K562 (cell line): ENCODE measurements at regions not wholly inside any gene's neighbourhood (a gene's known extent, or its start where the extent isn't known, plus 50 kb on each side); places are given as distances from the start of the nearest gene placed in this dataset.

Source experiments
- ATAC-seq: fragments of 200-7000 bp; cut with Tn5 transposase; 3 replicates; pipeline ENCODE4 v1.9.1; 2020; ENCODE audit warnings: moderate library complexity
- BruUV-seq: library from RNA; stranded (reverse); fragments of 400-500 nt; replicated peaks from 2 replicates; lab custom pipeline; 2021; lab: Mats Ljungman, UMichigan
- CTCF ChIA-PET: fragments of 300-600 bp; formaldehyde crosslinking; extraction: SDS; loops from one replicate; lab custom pipeline; 2021; ENCODE audit warnings: low intra/inter-chr PET ratio; lab: Yijun Ruan, JAX
- POLR2A ChIA-PET: fragments of 300-600, 350-650 bp; sonication (Branson Sonifier 250); formaldehyde crosslinking; extraction: SDS; loops from one replicate; lab custom pipeline; 2021; ENCODE audit warnings: antibody characterized with exemption, inconsistent platforms; lab: Yijun Ruan, JAX
- DNase-seq, 4 experiments: peaks; one replicate each; pipeline versions ENCODE4 v3.0.0 to v3.0.0-alpha.2; 2011 to 2018; ENCODE audit warnings: low spot score in 3 of 4, mixed read lengths in 3 of 4; ENCODE audit errors: extremely low read depth in 1 of 4
- FAIRE-seq: peaks from 2 replicates; lab custom pipeline; 2011; peaks lifted over from hg19 to GRCh38; lab: Jason Lieb, UNC
- H2AFZ ChIP-seq: 2 replicates; pipeline ENCODE4 v1.6.0; 2011; ENCODE audit warnings: low read depth, low read length, control low read depth, inconsistent platforms
- H3K27ac ChIP-seq: fragments of 200-600 bp; 3 replicates; pipeline ENCODE4 v1.8.0; 2011; ENCODE audit warnings: low read depth, mild to moderate bottlenecking, control low read depth, inconsistent platforms, low read length, moderate library complexity, mixed read lengths; ENCODE audit errors: extremely low read depth
- H3K27me3 ChIP-seq, 2 experiments: fragments of 300-600 bp in 1 of 2; 2 replicates in 1 of 2; 3 replicates in 1 of 2; pipeline versions ENCODE4 v1.6.0 to v1.8.0; 2011; ENCODE audit warnings: inconsistent platforms in 2 of 2, low read length in 2 of 2, mild to moderate bottlenecking in 1 of 2, mixed read lengths in 1 of 2, moderate library complexity in 1 of 2; ENCODE audit not compliant: control insufficient read depth in 2 of 2, insufficient read depth in 2 of 2
- H3K36me3 ChIP-seq: fragments of 300-600 bp; 3 replicates; pipeline ENCODE4 v1.8.0; 2011; ENCODE audit warnings: mild to moderate bottlenecking, low read length, inconsistent platforms; ENCODE audit not compliant: control insufficient read depth, insufficient read depth
- H3K4me1 ChIP-seq, 2 experiments: fragments of 200-600 bp in 1 of 2; replicated peaks in 1 of 2; 2 replicates in 1 of 2; 3 replicates in 1 of 2; pipeline versions ENCODE4 v1.5.1 to v1.8.0; 2011; ENCODE audit warnings: inconsistent platforms in 2 of 2, low read length in 2 of 2, mild to moderate bottlenecking in 1 of 2, mixed read lengths in 1 of 2, moderate library complexity in 1 of 2; ENCODE audit not compliant: control insufficient read depth in 2 of 2, insufficient read depth in 2 of 2
- H3K4me2 ChIP-seq: 2 replicates; pipeline ENCODE4 v1.6.1; 2011; ENCODE audit warnings: low read length, control low read depth, inconsistent platforms, mixed read lengths; ENCODE audit not compliant: insufficient read depth
- H3K4me3 ChIP-seq: fragments of 200-600 bp; sonication (generic), shearing (Covaris generic); 2 replicates; pipeline ENCODE4 v1.5.1; 2016; ENCODE audit warnings: control low read depth, inconsistent platforms
- H3K79me2 ChIP-seq: fragments of 200-600 bp; 3 replicates; pipeline ENCODE4 v1.8.0; 2011; ENCODE audit warnings: low read length, inconsistent platforms; ENCODE audit not compliant: control insufficient read depth, insufficient read depth
- H3K9ac ChIP-seq, 2 experiments: 2 replicates each; pipeline versions ENCODE4 v1.6.0 to v1.6.1; 2011; ENCODE audit warnings: low read depth in 2 of 2, low read length in 2 of 2, control low read depth in 1 of 2, inconsistent platforms in 1 of 2, mild to moderate bottlenecking in 1 of 2, mixed read lengths in 1 of 2; ENCODE audit not compliant: insufficient read depth in 1 of 2
- H3K9me1 ChIP-seq: one replicate; pipeline ENCODE4 v1.6.0; 2011; ENCODE audit warnings: inconsistent platforms, mild to moderate bottlenecking, low read length, moderate library complexity; ENCODE audit not compliant: control insufficient read depth, insufficient read depth
- H3K9me3 ChIP-seq: replicated peaks from 2 replicates; pipeline ENCODE4 v1.5.1; 2011; ENCODE audit warnings: low read depth, low read length, inconsistent platforms; ENCODE audit not compliant: control insufficient read depth, insufficient read depth
- H4K20me1 ChIP-seq: replicated peaks from 2 replicates; pipeline ENCODE4 v1.6.1; 2011; ENCODE audit warnings: low read length, inconsistent platforms, mixed read lengths; ENCODE audit not compliant: control insufficient read depth, insufficient read depth
- ADNP ChIP-seq: fragments of 200-800 bp; sonication (Bioruptor generic); IDR thresholded peaks from 2 replicates; pipeline ENCODE4 v1.6.1; 2016; ENCODE audit warnings: missing genetic modification characterization, missing compliant biosample characterization
- ARNT ChIP-seq, 2 experiments: fragments of 450-650 bp; IDR thresholded peaks; 2 replicates each; pipeline ENCODE4 v1.6.1; 2016; ENCODE audit warnings: mild to moderate bottlenecking in 1 of 2
- ATF1 ChIP-seq, 2 experiments: fragments of 450-650 bp in 1 of 2; IDR thresholded peaks; 2 replicates each; pipeline ENCODE4 v1.6.1; 2016; ENCODE audit warnings: missing compliant biosample characterization in 1 of 2, missing genetic modification characterization in 1 of 2
- BCOR ChIP-seq: fragments of 450-650 bp; IDR thresholded peaks from 2 replicates; pipeline ENCODE4 v1.6.1; 2016
- BRD4 ChIP-seq: fragments of 200-600 bp; sonication (generic); IDR thresholded peaks from 2 replicates; pipeline ENCODE4 v1.6.1; 2017; ENCODE audit warnings: inconsistent platforms
- CBX1 ChIP-seq: sonication (generic); IDR thresholded peaks from 2 replicates; pipeline ENCODE4 v1.6.1; 2016; ENCODE audit warnings: antibody characterized with exemption, low read depth, mild to moderate bottlenecking
- CBX3 ChIP-seq, 2 experiments: IDR thresholded peaks; 1 replicate in 1 of 2; 2 replicates in 1 of 2; pipeline ENCODE4 v1.6.1; 2012; ENCODE audit warnings: inconsistent platforms in 2 of 2, low read length in 2 of 2, borderline replicate concordance in 1 of 2, control low read depth in 1 of 2
- CEBPB ChIP-seq: fragments of 450-650 bp; IDR thresholded peaks from 2 replicates; pipeline ENCODE4 v1.6.1; 2016; ENCODE audit warnings: missing genetic modification characterization, missing compliant biosample characterization
- CEBPG ChIP-seq, 3 experiments: fragments of 200-800 bp in 1 of 3; sonication (Bioruptor generic) in 1 of 3; sonication (generic) in 1 of 3; formaldehyde crosslinking in 1 of 3; IDR thresholded peaks in 2 of 3; conservative IDR thresholded peaks in 1 of 3; 2 replicates each; pipeline versions ENCODE4 v1.6.1 to v1.8.0; 2016 to 2022; ENCODE audit warnings: missing compliant biosample characterization in 2 of 3, missing genetic modification characterization in 2 of 3, mild to moderate bottlenecking in 1 of 3, missing genetic modification reagents in 1 of 3
- CHD4 ChIP-seq: fragments of 200-600 bp; sonication (generic); IDR thresholded peaks from 3 replicates; pipeline ENCODE4 v1.6.1; 2012; ENCODE audit warnings: low read depth, mild to moderate bottlenecking, mixed read lengths, low read length, inconsistent platforms; ENCODE audit not compliant: insufficient read depth, insufficient replicate concordance, poor library complexity, severe bottlenecking
- DPF2 ChIP-seq: fragments of 450-650 bp; IDR thresholded peaks from 2 replicates; pipeline ENCODE4 v1.6.1; 2016
- FOSL1 ChIP-seq: fragments of 200-800 bp; sonication (Bioruptor generic); conservative IDR thresholded peaks from 2 replicates; pipeline ENCODE4 v1.6.1; 2016; ENCODE audit warnings: missing genetic modification characterization, missing compliant biosample characterization
- HDAC2 ChIP-seq: fragments of 450-650 bp; IDR thresholded peaks from 2 replicates; pipeline ENCODE4 v1.6.1; 2016; ENCODE audit warnings: mild to moderate bottlenecking
- KDM1A ChIP-seq, 2 experiments: fragments of 450-650 bp; IDR thresholded peaks; 2 replicates each; pipeline ENCODE4 v1.6.1; 2016; ENCODE audit warnings: mild to moderate bottlenecking in 2 of 2
- NBN ChIP-seq: fragments of 450-650 bp; IDR thresholded peaks from 2 replicates; pipeline ENCODE4 v1.6.1; 2016; ENCODE audit warnings: low read depth, mild to moderate bottlenecking
- RBM25 ChIP-seq: fragments of 200-400 bp; formaldehyde crosslinking; IDR thresholded peaks from 2 replicates; pipeline ENCODE4 v1.6.1; 2018; ENCODE audit warnings: low read length, low read depth, moderate library complexity; ENCODE audit not compliant: severe bottlenecking
- RCOR1 ChIP-seq, 2 experiments: IDR thresholded peaks; 2 replicates each; pipeline ENCODE4 v1.6.1; 2012; ENCODE audit warnings: low read depth in 2 of 2, low read length in 2 of 2, borderline replicate concordance in 1 of 2, improper control_type of control experiment in 1 of 2
- SMARCA5 ChIP-seq: fragments of 450-650 bp; IDR thresholded peaks from 2 replicates; pipeline ENCODE4 v1.6.1; 2016
- TARDBP ChIP-seq: fragments of 450-650 bp; IDR thresholded peaks from 2 replicates; pipeline ENCODE4 v1.6.1; 2016
- ZC3H8 ChIP-seq: fragments of 450-650 bp; IDR thresholded peaks from 2 replicates; pipeline ENCODE4 v1.6.1; 2017
- ZNF24 ChIP-seq: fragments of 450-650 bp; IDR thresholded peaks from 2 replicates; pipeline ENCODE4 v1.6.1; 2016
- WGBS: fragments of 100-300 bp; shearing (Covaris generic); methylation state at CpG from one replicate; pipeline ENCODE4 v1.1.6; 2016; ENCODE audit warnings: low coverage, mixed read lengths; ENCODE audit not compliant: insufficient coverage; ENCODE audit errors: missing lambda C conversion rate; 5-methylcytosine and 5-hydroxymethylcytosine counted together
- in situ Hi-C: fragments of 300-500 bp; cut with MboI; formaldehyde crosslinking; loops from 4 replicates; pipeline ENCODE4 v1.15.0; 2018; ENCODE audit warnings: inconsistent platforms, mixed read lengths
- intact Hi-C: fragments of 100-400 bp; cut with micrococcal nuclease; formaldehyde crosslinking; loops from 2 replicates; pipeline ENCODE4 v1.14.2; 2022
- TF ChIP-seq, protein P1 (sequence below): IDR thresholded peaks from 2 replicates; pipeline ENCODE4 v1.6.1; 2014; ENCODE audit warnings: antibody characterized with exemption
- TF ChIP-seq, protein P2 (sequence below): fragments of 450-650 bp; conservative IDR thresholded peaks from 2 replicates; pipeline ENCODE4 v1.6.1; 2016; ENCODE audit warnings: missing genetic modification characterization, low read depth, mild to moderate bottlenecking, missing compliant biosample characterization, moderate library complexity

DNA sequence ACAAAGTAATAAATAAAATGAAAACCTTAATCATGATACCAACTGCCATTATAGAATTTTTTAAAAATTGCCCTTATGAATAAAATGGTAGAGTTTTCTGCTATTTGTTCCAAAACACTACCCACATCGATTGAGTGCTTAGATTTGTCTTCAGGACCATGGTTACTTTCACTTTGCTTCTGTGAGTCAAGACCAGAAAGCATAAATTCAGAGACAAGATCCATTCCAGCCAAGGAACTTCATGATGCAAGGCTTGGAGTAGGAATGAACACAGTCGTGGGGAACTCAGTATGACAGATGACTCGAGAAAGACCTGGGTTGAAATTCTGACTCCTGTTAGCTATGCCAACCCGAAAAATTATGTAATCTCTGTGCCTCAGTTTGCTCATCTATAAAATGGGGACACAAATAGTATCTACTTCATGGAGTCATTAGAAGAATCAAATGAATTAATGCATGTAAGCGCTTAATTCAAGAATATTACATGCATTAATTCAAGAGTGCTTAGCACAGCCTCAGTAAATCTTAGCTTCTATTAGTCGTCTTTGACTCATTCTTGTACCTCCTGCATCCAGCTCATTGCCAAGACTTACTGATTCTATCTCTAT is 72.5 kb upstream of the MYLIP start:
- Histone ChIP-seq H3K27ac (no peak overlapping the region), H4K20me1 (no peaks in the 10 kb centered on the region), H2AFZ (peak overlapping the region; percentile 61), H3K79me2 (no peaks in the 10 kb centered on the region), H3K9me3 (no peaks in the 10 kb centered on the region), H3K4me3 (no peak overlapping the region), H3K36me3 (no peaks in the 10 kb centered on the region), H3K27me3 (no peaks in the 10 kb centered on the region), H3K4me2 (no peak overlapping the region), H3K4me1 (peaks cover 0 to 16% of the 10 kb centered on the region in 2 experiments; a peak in 4 of 5 replicates), H3K9me1 (no peaks in the 10 kb centered on the region), H3K9ac (no peak overlapping the region)
- FAIRE-seq (no peak), ATAC-seq (no peak), DNase-seq (no peak)
- WGBS, result 40% methylated on average over 6 of the region's 6 CpGs
- BruUV-seq, result no TSS peak
- in situ Hi-C loops (no loop called here), intact Hi-C loops (no loop called here)
- CTCF ChIA-PET, result no interaction called here
- POLR2A ChIA-PET, result no interaction called here
- TF ChIP-seq FOSL1 (tag) (0 out of 2 replicates have a peak, but pooled peaks have one; percentile 12), NBN (no peak), BCOR (peak; percentile 99), ATF1 (CRISPR knock-in tag; IDR thresholded peaks at IDR 0.05) (no peak), ATF1 (tag; IDR thresholded peaks at IDR 0.05) (0 out of 2 replicates have a peak, but pooled peaks have one; percentile 12), ADNP (tag) (peak; percentile 98), CHD4 (peak; percentile 98), HDAC2 (peak; percentile 97), ARNT (IDR thresholded peaks at IDR 0.05) (peak in 1 of 2 experiments; percentile 30; a peak in 1 of 4 replicates), SMARCA5 (peak; percentile 89; the same call in 1 of the 2 replicates), TARDBP (no peak), CBX3 (IDR thresholded peaks at IDR 0.05; ENCODE audit: borderline replicate concordance in 1 of 2, low read length in 2 of 2) (peak in 1 of 2 experiments; percentile 90; a peak in 2 of 3 replicates), CEBPG (CRISPR knock-in tag; IDR thresholded peaks at IDR 0.05) (no peak), CEBPG (tag; conservative IDR thresholded peaks at IDR 0.05 in 1 of 2, IDR thresholded peaks at IDR 0.05 in 1 of 2) (peak; percentile 45 to 48; a peak in 3 of 4 replicates), ZNF24 (peak; percentile 65; the same call in 1 of the 2 replicates), ZC3H8 (no peak), KDM1A (IDR thresholded peaks at IDR 0.05) (peak; percentile 90 to 93), RCOR1 (IDR thresholded peaks at IDR 0.05; ENCODE audit: borderline replicate concordance in 1 of 2, low read depth in 2 of 2, low read length in 2 of 2) (peak; percentile 45 to 91; a peak in 3 of 4 replicates), RBM25 (peak; percentile 99), CEBPB (tag) (peak; percentile 68), BRD4 (no peak), DPF2 (no peak), CBX1 (peak; percentile 65; the same call in 1 of the 2 replicates)
- TF ChIP-seq, protein P1, sequence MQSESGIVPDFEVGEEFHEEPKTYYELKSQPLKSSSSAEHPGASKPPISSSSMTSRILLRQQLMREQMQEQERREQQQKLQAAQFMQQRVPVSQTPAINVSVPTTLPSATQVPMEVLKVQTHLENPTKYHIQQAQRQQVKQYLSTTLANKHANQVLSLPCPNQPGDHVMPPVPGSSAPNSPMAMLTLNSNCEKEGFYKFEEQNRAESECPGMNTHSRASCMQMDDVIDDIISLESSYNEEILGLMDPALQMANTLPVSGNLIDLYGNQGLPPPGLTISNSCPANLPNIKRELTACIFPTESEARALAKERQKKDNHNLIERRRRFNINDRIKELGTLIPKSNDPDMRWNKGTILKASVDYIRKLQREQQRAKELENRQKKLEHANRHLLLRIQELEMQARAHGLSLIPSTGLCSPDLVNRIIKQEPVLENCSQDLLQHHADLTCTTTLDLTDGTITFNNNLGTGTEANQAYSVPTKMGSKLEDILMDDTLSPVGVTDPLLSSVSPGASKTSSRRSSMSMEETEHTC, result no peak
- TF ChIP-seq, protein P2, sequence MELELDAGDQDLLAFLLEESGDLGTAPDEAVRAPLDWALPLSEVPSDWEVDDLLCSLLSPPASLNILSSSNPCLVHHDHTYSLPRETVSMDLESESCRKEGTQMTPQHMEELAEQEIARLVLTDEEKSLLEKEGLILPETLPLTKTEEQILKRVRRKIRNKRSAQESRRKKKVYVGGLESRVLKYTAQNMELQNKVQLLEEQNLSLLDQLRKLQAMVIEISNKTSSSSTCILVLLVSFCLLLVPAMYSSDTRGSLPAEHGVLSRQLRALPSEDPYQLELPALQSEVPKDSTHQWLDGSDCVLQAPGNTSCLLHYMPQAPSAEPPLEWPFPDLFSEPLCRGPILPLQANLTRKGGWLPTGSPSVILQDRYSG, result no peak
